HCT116 (cell line): ENCODE measurements at regions not wholly inside any gene's neighbourhood (a gene's known extent, or its start where the extent isn't known, plus 50 kb on each side); places are given as distances from the start of the nearest gene placed in this dataset.

ENCODE experiments used
- ATAC-seq: fragments of 200-7000 bp; cut with Tn5 transposase; 2 replicates; pipeline ENCODE4 v1.9.1; 2020; ENCODE audit warnings: mild to moderate bottlenecking, moderate library complexity
- BruUV-seq: library from RNA; stranded (reverse); fragments of 400-500 nt; replicated peaks from 2 replicates; lab custom pipeline; 2021; lab: Mats Ljungman, UMichigan
- CTCF ChIA-PET: fragments of 300-600 bp; sonication (Branson Sonifier 250); formaldehyde crosslinking; loops from one replicate; lab custom pipeline; 2021; ENCODE audit warnings: antibody characterized with exemption; lab: Charles Lee
- POLR2A ChIA-PET: fragments of 300-600, 350-600 bp; sonication (Branson Sonifier 250); formaldehyde crosslinking; loops from one replicate; lab custom pipeline; 2021; ENCODE audit warnings: antibody characterized with exemption; lab: Charles Lee
- RAD21 ChIA-PET, 2 experiments: fragments of 300-600 bp; sonication (Branson Sonifier 250); formaldehyde crosslinking; loops; one replicate each; lab custom pipeline; 2023; ENCODE audit warnings: low total read pairs in 2 of 2; ENCODE audit not compliant: uncharacterized antibody in 2 of 2, unreplicated experiment in 2 of 2, low non-redundant PET in 1 of 2; lab: Charles Lee
- DNase-seq: peaks from one replicate; pipeline ENCODE4 v3.0.0-alpha.2; 2010; ENCODE audit warnings: low read depth, low spot score
- H2AFZ ChIP-seq: fragments of 200-600 bp; shearing (Covaris generic), sonication (generic); 2 replicates; pipeline ENCODE4 v1.6.1; 2017; ENCODE audit warnings: low read depth, mixed run types, mixed read lengths, antibody characterized with exemption, low read length; ENCODE audit not compliant: poor library complexity, severe bottlenecking
- H3K27ac ChIP-seq: 2 replicates; pipeline ENCODE4 v1.5.1; 2012; ENCODE audit warnings: low read depth, low read length
- H3K27me3 ChIP-seq: fragments of 200-600 bp; sonication (generic); 2 replicates; pipeline ENCODE4 v1.6.1; 2016; ENCODE audit warnings: mixed run types, low read length, mixed read lengths; ENCODE audit not compliant: insufficient read depth
- H3K36me3 ChIP-seq, 2 experiments: fragments of 200-500 bp in 1 of 2; fragments of 200-600 bp in 1 of 2; sonication (Bioruptor generic) in 1 of 2; sonication (generic) in 1 of 2; 2 replicates each; pipeline versions ENCODE4 v1.5.1 to v1.6.1; 2014 to 2016; ENCODE audit warnings: low read length in 2 of 2, inconsistent platforms in 1 of 2, mixed read lengths in 1 of 2, mixed run types in 1 of 2; ENCODE audit not compliant: insufficient read depth in 2 of 2, control insufficient read depth in 1 of 2
- H3K4me1 ChIP-seq, 2 experiments: fragments of 200-600 bp in 1 of 2; sonication (generic) in 1 of 2; 2 replicates each; pipeline versions ENCODE4 v1.5.1 to v1.6.1; 2012 to 2017; ENCODE audit warnings: low read length in 2 of 2, inconsistent platforms in 1 of 2, mild to moderate bottlenecking in 1 of 2, mixed read lengths in 1 of 2, mixed run types in 1 of 2, moderate library complexity in 1 of 2; ENCODE audit not compliant: insufficient read depth in 2 of 2, control insufficient read depth in 1 of 2
- H3K4me2 ChIP-seq: fragments of 200-600 bp; sonication (generic); 2 replicates; pipeline ENCODE4 v1.6.1; 2017; ENCODE audit warnings: mixed run types, low read length, mixed read lengths
- H3K4me3 ChIP-seq, 2 experiments: fragments of 200-600 bp in 1 of 2; sonication (generic) in 1 of 2; replicated peaks in 1 of 2; 2 replicates each; pipeline ENCODE4 v1.5.1; 2011 to 2016; ENCODE audit warnings: low read length in 2 of 2, control low read depth in 1 of 2, low read depth in 1 of 2, mild to moderate bottlenecking in 1 of 2, mixed read lengths in 1 of 2, mixed run types in 1 of 2
- H3K79me2 ChIP-seq: fragments of 200-600 bp; sonication (generic); 2 replicates; pipeline ENCODE4 v1.6.1; 2017; ENCODE audit warnings: mild to moderate bottlenecking, mixed run types, low read length, moderate library complexity, mixed read lengths; ENCODE audit not compliant: insufficient read depth
- H3K9ac ChIP-seq: fragments of 200-600 bp; sonication (generic); 2 replicates; pipeline ENCODE4 v1.6.1; 2016; ENCODE audit warnings: low read length, mixed read lengths
- H3K9me2 ChIP-seq: fragments of 200-600 bp; sonication (generic), shearing (Covaris generic); 2 replicates; pipeline ENCODE4 v1.6.1; 2017; ENCODE audit warnings: mixed run types, mild to moderate bottlenecking, moderate library complexity; ENCODE audit not compliant: insufficient read depth
- H3K9me3 ChIP-seq, 2 experiments: fragments of 200-500 bp in 1 of 2; fragments of 200-600 bp in 1 of 2; sonication (Bioruptor generic) in 1 of 2; sonication (generic) in 1 of 2; 2 replicates each; pipeline ENCODE4 v1.6.1; 2014 to 2017; ENCODE audit warnings: low read length in 2 of 2, mixed read lengths in 2 of 2, inconsistent platforms in 1 of 2, low read depth in 1 of 2, mild to moderate bottlenecking in 1 of 2, mixed run types in 1 of 2, moderate library complexity in 1 of 2; ENCODE audit not compliant: control insufficient read depth in 1 of 2, insufficient read depth in 1 of 2
- H4K20me1 ChIP-seq: fragments of 200-600 bp; sonication (generic), shearing (Covaris generic); 2 replicates; pipeline ENCODE4 v1.6.1; 2017; ENCODE audit warnings: mixed run types, mild to moderate bottlenecking, moderate library complexity; ENCODE audit not compliant: insufficient read depth
- ATF3 ChIP-seq: IDR thresholded peaks from 2 replicates; pipeline ENCODE4 v1.6.1; 2012
- CEBPB ChIP-seq: IDR thresholded peaks from 2 replicates; pipeline ENCODE4 v1.6.1; 2012; ENCODE audit warnings: low read depth
- ELF1 ChIP-seq: IDR thresholded peaks from 2 replicates; pipeline ENCODE4 v1.6.1; 2012; ENCODE audit warnings: low read depth, borderline replicate concordance
- JUND ChIP-seq: IDR thresholded peaks from 2 replicates; pipeline ENCODE4 v1.6.1; 2012
- MAX ChIP-seq: IDR thresholded peaks from 2 replicates; pipeline ENCODE4 v1.6.1; 2012
- POLR2A ChIP-seq: IDR thresholded peaks from 2 replicates; pipeline ENCODE4 v1.7.0; 2011; ENCODE audit warnings: borderline replicate concordance; ENCODE audit not compliant: insufficient read depth, insufficient read length; ENCODE audit errors: extremely low read depth
- RAD21 ChIP-seq: IDR thresholded peaks from 2 replicates; pipeline ENCODE4 v1.6.1; 2012; ENCODE audit warnings: low read depth, mild to moderate bottlenecking
- SIN3A ChIP-seq: IDR thresholded peaks from 2 replicates; pipeline ENCODE4 v1.6.1; 2012; ENCODE audit warnings: low read depth
- SP1 ChIP-seq: IDR thresholded peaks from 2 replicates; pipeline ENCODE4 v1.6.1; 2012; ENCODE audit warnings: low read depth
- SRF ChIP-seq: IDR thresholded peaks from 2 replicates; pipeline ENCODE4 v1.6.1; 2012; ENCODE audit warnings: low read depth
- ZFX ChIP-seq: fragments of 450-650 bp; IDR thresholded peaks from 2 replicates; pipeline ENCODE4 v1.6.1; 2017
- ZNF274 ChIP-seq: fragments of 200-500 bp; sonication (Bioruptor generic); IDR thresholded peaks from 2 replicates; pipeline ENCODE4 v1.6.1; 2014; ENCODE audit warnings: mild to moderate bottlenecking, low read depth, low read length, inconsistent platforms
- intact Hi-C: fragments of 100-400 bp; cut with micrococcal nuclease; formaldehyde crosslinking; loops from 2 replicates; pipeline ENCODE4 v1.10.0; 2022
- TF ChIP-seq, protein P1 (sequence below): IDR thresholded peaks from 2 replicates; pipeline ENCODE4 v1.6.1; 2012; ENCODE audit warnings: low read depth
- TF ChIP-seq, protein P2 (sequence below): IDR thresholded peaks from 2 replicates; pipeline ENCODE4 v1.6.1; 2011; ENCODE audit warnings: mild to moderate bottlenecking, low read length, moderate library complexity; ENCODE audit not compliant: insufficient replicate concordance; ENCODE audit errors: extremely low read depth

DNA sequence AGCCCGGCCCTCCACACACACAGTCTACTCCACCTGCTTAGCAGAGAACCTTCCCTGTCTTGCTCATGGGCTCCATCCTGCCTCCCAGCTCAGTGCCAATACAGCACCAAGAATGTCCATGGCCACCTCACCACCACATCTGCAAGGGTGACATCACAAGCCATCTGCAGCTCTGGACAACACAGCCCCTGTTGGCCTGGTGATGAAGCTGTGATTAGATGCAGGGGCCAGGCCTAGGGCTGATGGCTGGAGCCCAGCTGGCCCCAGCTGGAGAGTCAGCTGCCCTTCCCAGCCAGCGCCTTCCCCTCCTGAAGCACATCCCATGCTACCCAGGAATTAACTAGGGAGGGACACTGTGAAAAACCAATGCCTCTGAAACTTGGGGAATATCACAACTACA, 91.1 kb downstream of the TTC32 start:
- BruUV-seq, result no TSS peak
- RAD21 ChIA-PET, result no interaction called here
- no peak for ATAC-seq
- H3K27ac ChIP-seq, result no peak overlapping the region
- H3K79me2 ChIP-seq, result no peaks in the 10 kb centered on the region
- H3K9me2 ChIP-seq, result no peaks in the 10 kb centered on the region
- no peaks in the 10 kb centered on the region for H3K9me3 ChIP-seq
- TF ChIP-seq SIN3A, result no peak
- TF ChIP-seq SP1, result no peak
- no peak for TF ChIP-seq ZFX
- no peak for TF ChIP-seq SRF
- TF ChIP-seq JUND, result no peak
- TF ChIP-seq, protein P1, sequence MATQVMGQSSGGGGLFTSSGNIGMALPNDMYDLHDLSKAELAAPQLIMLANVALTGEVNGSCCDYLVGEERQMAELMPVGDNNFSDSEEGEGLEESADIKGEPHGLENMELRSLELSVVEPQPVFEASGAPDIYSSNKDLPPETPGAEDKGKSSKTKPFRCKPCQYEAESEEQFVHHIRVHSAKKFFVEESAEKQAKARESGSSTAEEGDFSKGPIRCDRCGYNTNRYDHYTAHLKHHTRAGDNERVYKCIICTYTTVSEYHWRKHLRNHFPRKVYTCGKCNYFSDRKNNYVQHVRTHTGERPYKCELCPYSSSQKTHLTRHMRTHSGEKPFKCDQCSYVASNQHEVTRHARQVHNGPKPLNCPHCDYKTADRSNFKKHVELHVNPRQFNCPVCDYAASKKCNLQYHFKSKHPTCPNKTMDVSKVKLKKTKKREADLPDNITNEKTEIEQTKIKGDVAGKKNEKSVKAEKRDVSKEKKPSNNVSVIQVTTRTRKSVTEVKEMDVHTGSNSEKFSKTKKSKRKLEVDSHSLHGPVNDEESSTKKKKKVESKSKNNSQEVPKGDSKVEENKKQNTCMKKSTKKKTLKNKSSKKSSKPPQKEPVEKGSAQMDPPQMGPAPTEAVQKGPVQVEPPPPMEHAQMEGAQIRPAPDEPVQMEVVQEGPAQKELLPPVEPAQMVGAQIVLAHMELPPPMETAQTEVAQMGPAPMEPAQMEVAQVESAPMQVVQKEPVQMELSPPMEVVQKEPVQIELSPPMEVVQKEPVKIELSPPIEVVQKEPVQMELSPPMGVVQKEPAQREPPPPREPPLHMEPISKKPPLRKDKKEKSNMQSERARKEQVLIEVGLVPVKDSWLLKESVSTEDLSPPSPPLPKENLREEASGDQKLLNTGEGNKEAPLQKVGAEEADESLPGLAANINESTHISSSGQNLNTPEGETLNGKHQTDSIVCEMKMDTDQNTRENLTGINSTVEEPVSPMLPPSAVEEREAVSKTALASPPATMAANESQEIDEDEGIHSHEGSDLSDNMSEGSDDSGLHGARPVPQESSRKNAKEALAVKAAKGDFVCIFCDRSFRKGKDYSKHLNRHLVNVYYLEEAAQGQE, result no peak
- TF ChIP-seq ELF1, result no peak
- TF ChIP-seq RAD21, result no peak
- TF ChIP-seq CEBPB, result no peak
- TF ChIP-seq, protein P2, sequence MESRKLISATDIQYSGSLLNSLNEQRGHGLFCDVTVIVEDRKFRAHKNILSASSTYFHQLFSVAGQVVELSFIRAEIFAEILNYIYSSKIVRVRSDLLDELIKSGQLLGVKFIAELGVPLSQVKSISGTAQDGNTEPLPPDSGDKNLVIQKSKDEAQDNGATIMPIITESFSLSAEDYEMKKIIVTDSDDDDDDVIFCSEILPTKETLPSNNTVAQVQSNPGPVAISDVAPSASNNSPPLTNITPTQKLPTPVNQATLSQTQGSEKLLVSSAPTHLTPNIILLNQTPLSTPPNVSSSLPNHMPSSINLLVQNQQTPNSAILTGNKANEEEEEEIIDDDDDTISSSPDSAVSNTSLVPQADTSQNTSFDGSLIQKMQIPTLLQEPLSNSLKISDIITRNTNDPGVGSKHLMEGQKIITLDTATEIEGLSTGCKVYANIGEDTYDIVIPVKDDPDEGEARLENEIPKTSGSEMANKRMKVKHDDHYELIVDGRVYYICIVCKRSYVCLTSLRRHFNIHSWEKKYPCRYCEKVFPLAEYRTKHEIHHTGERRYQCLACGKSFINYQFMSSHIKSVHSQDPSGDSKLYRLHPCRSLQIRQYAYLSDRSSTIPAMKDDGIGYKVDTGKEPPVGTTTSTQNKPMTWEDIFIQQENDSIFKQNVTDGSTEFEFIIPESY, result no peak
- TF ChIP-seq ZNF274, result no peak
- TF ChIP-seq MAX, result no peak
- TF ChIP-seq ATF3, result no peak
- TF ChIP-seq POLR2A, result no peak
- TF ChIP-seq, all 23 proteins: peak for 0
- Histone ChIP-seq H3K9ac (no peak overlapping the region), H2AFZ (no peak overlapping the region), H3K4me3 (no peak overlapping the region), H3K4me2 (no peak overlapping the region), H3K27me3 (peaks cover 12% of the 10 kb centered on the region; the same call in 1 of the 2 replicates), H3K4me1 (no peaks in the 10 kb centered on the region), H3K36me3 (no peaks in the 10 kb centered on the region), H4K20me1 (no peaks in the 10 kb centered on the region)
- POLR2A ChIA-PET, result no interaction called here
- CTCF ChIA-PET, result no interaction called here
- no peak for DNase-seq
- intact Hi-C loops, result no loop called here
